ENCODE measurements at regions not wholly inside any gene's neighbourhood (a gene's known extent, or its start where the extent isn't known, plus 50 kb on each side); places are given as distances from the start of the nearest gene placed in this dataset.
"Not testable (repeated sequence)": the region's sequence is repeated elsewhere in the genome, so short reads cannot be mapped to it uniquely, and the experiment has no call there.

- H3K79me2 ChIP-seq (ENCODE audit: low read depth); H3K4me3 ChIP-seq; H3K4me2 ChIP-seq; H3K27me3 ChIP-seq (ENCODE audit: insufficient read depth, low read depth); H3K4me1 ChIP-seq (replicated peaks; ENCODE audit: insufficient read depth); H3K9me2 ChIP-seq (ENCODE audit: insufficient read depth); H3K27ac ChIP-seq; BruUV-seq (replicated peaks); H3K9me3 ChIP-seq (ENCODE audit: insufficient read depth, low read depth); H2AFZ ChIP-seq; intact Hi-C loops (cut with micrococcal nuclease; ENCODE audit: unreplicated experiment); POLR2A ChIA-PET (ENCODE audit: unreplicated experiment); CTCF ChIA-PET; DNase-seq; H3K36me3 ChIP-seq (ENCODE audit: low read depth); H4K20me1 ChIP-seq (ENCODE audit: insufficient read depth); H3F3A ChIP-seq (ENCODE audit: insufficient read depth, low read depth): not testable (repeated sequence)
Observed at GRCh38 chr9:67635067-67635466, 223.7 kb upstream of the ANKRD20A1 start.

DNA sequence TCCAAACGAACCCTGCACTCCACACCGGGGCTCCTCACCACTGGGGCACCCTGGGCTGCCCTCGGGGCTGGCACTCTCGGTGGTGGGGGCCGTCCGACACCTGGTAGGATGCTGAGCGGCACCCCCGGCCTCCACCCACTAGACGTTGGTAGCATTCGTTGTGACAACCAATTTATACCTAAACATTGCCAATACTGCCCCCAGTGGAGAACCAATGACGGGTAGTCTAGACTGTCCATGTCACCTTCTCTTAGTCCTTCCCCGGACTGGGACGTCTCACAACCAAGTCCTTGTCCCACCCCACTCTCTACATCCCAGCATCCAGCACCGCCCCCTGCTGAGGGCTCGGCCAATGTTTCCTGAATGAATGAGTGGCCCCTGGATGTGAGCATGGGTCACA is 246.8 kb upstream of the ANKRD20A1 start:
- H3F3A ChIP-seq (ENCODE audit: insufficient read depth, low read depth); H3K27me3 ChIP-seq (ENCODE audit: insufficient read depth, low read depth); POLR2A ChIA-PET (ENCODE audit: unreplicated experiment); H3K4me3 ChIP-seq; H3K9me2 ChIP-seq (ENCODE audit: insufficient read depth); H3K4me2 ChIP-seq; BruUV-seq (replicated peaks); H3K9me3 ChIP-seq (ENCODE audit: insufficient read depth, low read depth); H2AFZ ChIP-seq; H3K4me1 ChIP-seq (replicated peaks; ENCODE audit: insufficient read depth); H3K79me2 ChIP-seq (ENCODE audit: low read depth); DNase-seq; intact Hi-C loops (cut with micrococcal nuclease; ENCODE audit: unreplicated experiment); CTCF ChIA-PET; H3K27ac ChIP-seq; H3K36me3 ChIP-seq (ENCODE audit: low read depth); H4K20me1 ChIP-seq (ENCODE audit: insufficient read depth): not testable (repeated sequence)

GRCh38 chr9:67609872-67610271 is 248.9 kb upstream of the ANKRD20A1 start:
- H4K20me1 ChIP-seq (ENCODE audit: insufficient read depth); POLR2A ChIA-PET (ENCODE audit: unreplicated experiment); DNase-seq; H3K27me3 ChIP-seq (ENCODE audit: insufficient read depth, low read depth); CTCF ChIA-PET; H3K4me3 ChIP-seq; H3K4me2 ChIP-seq; H3K27ac ChIP-seq; H3F3A ChIP-seq (ENCODE audit: insufficient read depth, low read depth); BruUV-seq (replicated peaks); H3K36me3 ChIP-seq (ENCODE audit: low read depth); H3K9me2 ChIP-seq (ENCODE audit: insufficient read depth); H3K9me3 ChIP-seq (ENCODE audit: insufficient read depth, low read depth); H2AFZ ChIP-seq; H3K4me1 ChIP-seq (replicated peaks; ENCODE audit: insufficient read depth); H3K79me2 ChIP-seq (ENCODE audit: low read depth); intact Hi-C loops (cut with micrococcal nuclease; ENCODE audit: unreplicated experiment): not testable (repeated sequence)

- H3K9me2 ChIP-seq (ENCODE audit: insufficient read depth); H4K20me1 ChIP-seq (ENCODE audit: insufficient read depth); CTCF ChIA-PET; H3K4me1 ChIP-seq (replicated peaks; ENCODE audit: insufficient read depth); H3F3A ChIP-seq (ENCODE audit: insufficient read depth, low read depth); H3K4me3 ChIP-seq; BruUV-seq (replicated peaks); POLR2A ChIA-PET (ENCODE audit: unreplicated experiment); H2AFZ ChIP-seq; H3K9me3 ChIP-seq (ENCODE audit: insufficient read depth, low read depth); DNase-seq; H3K36me3 ChIP-seq (ENCODE audit: low read depth); H3K27me3 ChIP-seq (ENCODE audit: insufficient read depth, low read depth); H3K79me2 ChIP-seq (ENCODE audit: low read depth); H3K27ac ChIP-seq; H3K4me2 ChIP-seq; intact Hi-C loops (cut with micrococcal nuclease; ENCODE audit: unreplicated experiment): not testable (repeated sequence)
Observed at GRCh38 chr9:67609435-67609834, 249.3 kb upstream of the ANKRD20A1 start.

DNA sequence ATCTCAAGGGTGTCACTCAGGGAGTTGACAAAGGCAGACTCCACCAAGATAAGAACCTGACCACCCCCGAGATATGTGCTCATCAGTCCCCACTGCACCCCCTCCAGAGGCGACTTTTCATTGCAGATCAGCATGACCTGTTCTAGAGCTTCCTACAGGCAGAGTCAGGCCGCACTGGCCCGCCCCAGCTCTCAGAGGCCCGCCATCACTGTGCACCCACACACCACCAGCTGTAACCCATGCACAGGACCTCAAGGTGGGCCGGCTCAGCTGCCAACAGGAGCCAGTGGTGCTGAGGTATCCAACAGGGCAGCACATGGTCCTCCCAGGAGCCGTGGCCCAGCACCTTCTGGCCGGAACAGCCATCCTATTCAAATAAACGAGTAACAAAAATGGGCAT is 253.6 kb upstream of the ANKRD20A1 start:
- CTCF ChIA-PET; H4K20me1 ChIP-seq (ENCODE audit: insufficient read depth); H3K4me3 ChIP-seq; POLR2A ChIA-PET (ENCODE audit: unreplicated experiment); DNase-seq; H3K9me2 ChIP-seq (ENCODE audit: insufficient read depth); intact Hi-C loops (cut with micrococcal nuclease; ENCODE audit: unreplicated experiment); H3K36me3 ChIP-seq (ENCODE audit: low read depth); H3K9me3 ChIP-seq (ENCODE audit: insufficient read depth, low read depth); BruUV-seq (replicated peaks); H2AFZ ChIP-seq; H3K79me2 ChIP-seq (ENCODE audit: low read depth); H3K4me1 ChIP-seq (replicated peaks; ENCODE audit: insufficient read depth); H3K4me2 ChIP-seq; H3K27ac ChIP-seq; H3K27me3 ChIP-seq (ENCODE audit: insufficient read depth, low read depth); H3F3A ChIP-seq (ENCODE audit: insufficient read depth, low read depth): not testable (repeated sequence)

GRCh38 chr9:67603609-67604008 is 255.1 kb upstream of the ANKRD20A1 start:
- H3K27ac ChIP-seq, CTCF ChIA-PET, DNase-seq: not testable (repeated sequence)

DNA sequence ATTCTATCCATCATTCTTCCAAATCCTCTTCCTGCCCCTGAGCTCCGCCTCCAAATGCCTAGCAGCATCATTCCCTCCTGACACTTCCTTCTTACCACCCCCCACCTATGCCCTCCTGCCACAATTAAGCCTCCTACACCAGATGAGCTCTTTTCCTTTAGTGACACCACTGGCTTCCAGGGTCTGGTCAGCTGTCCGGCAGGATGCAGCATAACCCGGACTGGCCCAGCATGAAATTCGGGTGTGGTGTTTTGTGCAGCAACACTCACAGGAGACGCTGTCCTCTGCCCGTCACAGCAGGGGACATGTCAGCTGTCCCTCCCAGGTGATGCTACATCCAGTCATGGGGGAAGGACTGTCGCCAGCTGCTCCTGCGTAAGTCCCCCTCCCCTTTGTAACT is 266.3 kb upstream of the ANKRD20A1 start:
- intact Hi-C loops (cut with micrococcal nuclease; ENCODE audit: unreplicated experiment); H3K4me2 ChIP-seq; H3K4me1 ChIP-seq (replicated peaks; ENCODE audit: insufficient read depth); H2AFZ ChIP-seq; H3K27me3 ChIP-seq (ENCODE audit: insufficient read depth, low read depth); H3K9me2 ChIP-seq (ENCODE audit: insufficient read depth); H3K27ac ChIP-seq; POLR2A ChIA-PET (ENCODE audit: unreplicated experiment); DNase-seq; BruUV-seq (replicated peaks); CTCF ChIA-PET; H3K79me2 ChIP-seq (ENCODE audit: low read depth); H4K20me1 ChIP-seq (ENCODE audit: insufficient read depth); H3F3A ChIP-seq (ENCODE audit: insufficient read depth, low read depth); H3K4me3 ChIP-seq; H3K9me3 ChIP-seq (ENCODE audit: insufficient read depth, low read depth); H3K36me3 ChIP-seq (ENCODE audit: low read depth): not testable (repeated sequence)

More at GRCh38 chr9:67603609-67604008, 255.1 kb upstream of the ANKRD20A1 start:
- BruUV-seq (replicated peaks); H3K36me3 ChIP-seq (ENCODE audit: low read depth); H3F3A ChIP-seq (ENCODE audit: insufficient read depth, low read depth); H3K79me2 ChIP-seq (ENCODE audit: low read depth); H3K9me2 ChIP-seq (ENCODE audit: insufficient read depth); H2AFZ ChIP-seq; H3K4me1 ChIP-seq (replicated peaks; ENCODE audit: insufficient read depth); intact Hi-C loops (cut with micrococcal nuclease; ENCODE audit: unreplicated experiment); H3K4me2 ChIP-seq; H4K20me1 ChIP-seq (ENCODE audit: insufficient read depth); H3K9me3 ChIP-seq (ENCODE audit: insufficient read depth, low read depth); H3K4me3 ChIP-seq; H3K27me3 ChIP-seq (ENCODE audit: insufficient read depth, low read depth); POLR2A ChIA-PET (ENCODE audit: unreplicated experiment): not testable (repeated sequence)

- H3K4me1 ChIP-seq (replicated peaks; ENCODE audit: insufficient read depth); H3K4me2 ChIP-seq; CTCF ChIA-PET; intact Hi-C loops (cut with micrococcal nuclease; ENCODE audit: unreplicated experiment); H3K9me3 ChIP-seq (ENCODE audit: insufficient read depth, low read depth); H3K36me3 ChIP-seq (ENCODE audit: low read depth); H4K20me1 ChIP-seq (ENCODE audit: insufficient read depth); H3F3A ChIP-seq (ENCODE audit: insufficient read depth, low read depth); H3K9me2 ChIP-seq (ENCODE audit: insufficient read depth); H3K27me3 ChIP-seq (ENCODE audit: insufficient read depth, low read depth); H3K27ac ChIP-seq; BruUV-seq (replicated peaks); H3K4me3 ChIP-seq; H3K79me2 ChIP-seq (ENCODE audit: low read depth); POLR2A ChIA-PET (ENCODE audit: unreplicated experiment); H2AFZ ChIP-seq; DNase-seq: not testable (repeated sequence)
Observed at GRCh38 chr9:67555874-67556273, 302.9 kb upstream of the ANKRD20A1 start.
